GM21737 (cell line): ENCODE measurements at regions not wholly inside any gene's neighbourhood (a gene's known extent, or its start where the extent isn't known, plus 50 kb on each side); places are given as distances from the start of the nearest gene placed in this dataset.

Experiments used
- ATAC-seq: cut with Tn5 transposase; IDR thresholded peaks from one replicate; pipeline ENCODE4 v1.9.1; 2021; ENCODE audit warnings: mild to moderate bottlenecking, moderate library complexity; ENCODE audit not compliant: unreplicated experiment

DNA sequence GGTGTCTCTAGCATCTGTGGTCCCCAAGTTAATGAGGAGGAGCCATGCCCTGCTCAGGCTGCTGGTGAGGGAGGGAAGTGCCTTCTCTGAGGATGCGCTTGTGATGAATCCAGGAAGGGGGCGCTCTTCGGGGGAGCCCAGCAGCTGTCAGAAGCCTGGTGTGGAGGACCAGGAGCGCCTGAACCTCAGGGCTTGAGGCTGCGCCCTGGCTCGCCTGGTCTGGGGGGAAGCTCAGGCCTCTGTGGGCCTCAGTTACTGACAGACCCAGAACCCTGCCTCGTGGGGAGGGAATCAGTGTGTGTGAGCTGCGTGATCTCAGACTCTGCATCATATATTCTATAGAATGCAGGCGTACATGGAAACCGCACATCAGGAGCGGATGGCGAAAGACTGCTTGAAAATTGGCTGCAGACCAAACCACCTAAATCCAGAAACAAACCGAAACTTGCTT lies 126.1 kb downstream of the SEC14L1 start:
- no peak for ATAC-seq

GRCh38 chr17:77269696-77270681 lies 129.2 kb downstream of the SEC14L1 start:
- ATAC-seq, result no peak

DNA sequence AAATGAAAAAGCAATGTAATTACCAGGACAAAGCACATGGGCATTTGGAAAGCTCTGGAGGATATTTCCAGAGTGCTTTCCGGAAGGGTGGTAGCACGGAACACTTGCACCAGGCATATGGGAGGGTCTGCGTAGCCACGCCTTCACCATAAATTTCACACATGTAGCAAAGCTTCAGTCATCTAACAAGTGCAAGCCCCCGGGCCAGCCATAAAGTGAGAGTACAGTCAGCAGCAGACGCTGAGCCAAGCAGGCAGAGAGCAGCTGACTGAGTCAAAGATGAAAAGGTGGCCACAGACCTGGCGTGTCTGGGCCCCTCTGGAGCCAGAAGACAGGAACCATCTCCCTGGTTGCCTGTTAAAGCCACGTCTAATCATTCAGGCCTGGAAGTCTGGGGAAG lies 130.6 kb downstream of the SEC14L1 start:
- no peak for ATAC-seq

- no peak for ATAC-seq
Measured at GRCh38 chr17:77273397-77274085, 132.8 kb downstream of the SEC14L1 start.

DNA sequence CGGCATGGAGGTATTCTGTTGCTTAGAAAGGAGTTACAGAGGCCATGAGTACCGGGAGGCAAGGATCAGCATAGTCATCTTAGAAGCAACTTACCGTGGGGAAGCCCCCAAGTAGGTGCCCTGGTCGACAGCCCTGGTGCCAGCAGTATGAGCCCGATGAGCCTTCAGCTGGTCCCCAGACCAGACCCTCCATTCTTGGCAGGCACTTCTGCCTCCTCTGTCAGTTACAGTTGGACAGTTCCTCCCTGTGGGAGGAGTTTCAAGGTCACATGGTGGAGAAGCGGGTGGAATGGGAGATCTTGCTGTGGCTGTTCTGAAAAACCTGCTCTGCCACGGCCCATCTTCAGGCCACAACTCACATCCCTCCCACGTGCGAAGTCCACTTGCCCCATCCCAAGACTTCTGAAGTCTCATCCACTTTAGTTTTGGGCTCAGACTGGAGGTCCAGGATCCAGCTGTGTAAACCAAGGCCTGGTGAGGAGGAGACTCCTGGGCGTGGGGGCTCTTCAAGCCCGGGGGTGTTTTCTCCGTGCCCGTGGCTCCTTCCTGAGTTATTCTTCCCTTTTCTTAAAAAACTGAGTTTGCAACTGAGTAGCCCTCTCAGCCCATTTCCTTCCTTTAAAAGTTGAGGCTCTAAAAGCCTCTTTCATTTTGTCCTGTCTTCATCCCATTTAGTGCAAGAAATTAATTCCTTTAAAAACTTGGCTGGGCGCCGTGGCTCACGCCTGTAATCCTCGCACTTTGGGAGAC lies 133.5 kb downstream of the SEC14L1 start:
- no peak for ATAC-seq

DNA sequence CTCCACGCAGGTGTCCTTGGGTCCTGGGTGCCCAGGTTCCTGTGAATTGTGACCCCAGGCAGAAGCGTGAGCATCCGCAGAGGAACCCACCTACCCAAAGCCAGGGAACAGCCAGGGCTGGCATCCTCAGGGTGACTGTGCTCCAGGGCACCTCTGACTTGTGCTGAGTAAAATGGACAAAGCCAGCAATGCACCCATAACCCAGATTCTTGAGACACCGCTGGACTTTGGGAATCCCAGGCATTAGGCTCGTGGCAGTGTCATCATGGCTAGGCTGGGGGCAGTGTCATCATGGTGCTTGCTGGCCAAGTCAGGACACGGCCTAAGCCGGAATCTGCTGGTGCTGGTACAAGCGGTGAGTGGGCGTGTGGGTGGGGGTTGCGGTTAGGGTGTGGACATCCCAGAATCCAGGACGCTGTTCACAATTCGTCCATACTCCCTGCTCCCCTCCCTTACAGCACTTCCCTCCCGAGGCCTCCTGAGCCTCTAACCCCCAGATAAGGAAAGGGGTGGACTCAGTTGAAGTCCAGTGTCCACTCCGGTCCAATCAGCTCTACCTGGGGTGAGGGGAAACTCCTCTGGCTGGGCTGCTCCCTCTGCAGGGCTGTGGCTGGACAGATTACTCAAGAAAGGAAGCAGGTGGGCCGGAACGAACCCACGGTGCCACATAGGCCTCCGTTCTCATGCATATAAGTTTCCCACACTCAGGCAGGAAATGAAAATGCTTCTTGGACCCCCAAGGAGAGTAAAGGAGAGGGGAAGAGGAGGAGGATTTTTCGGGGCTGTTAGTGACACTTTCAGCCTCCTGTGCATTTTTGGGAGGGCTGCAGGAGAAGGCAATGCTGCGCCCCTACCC lies 138.9 kb downstream of the SEC14L1 start:
- no peak for ATAC-seq

DNA sequence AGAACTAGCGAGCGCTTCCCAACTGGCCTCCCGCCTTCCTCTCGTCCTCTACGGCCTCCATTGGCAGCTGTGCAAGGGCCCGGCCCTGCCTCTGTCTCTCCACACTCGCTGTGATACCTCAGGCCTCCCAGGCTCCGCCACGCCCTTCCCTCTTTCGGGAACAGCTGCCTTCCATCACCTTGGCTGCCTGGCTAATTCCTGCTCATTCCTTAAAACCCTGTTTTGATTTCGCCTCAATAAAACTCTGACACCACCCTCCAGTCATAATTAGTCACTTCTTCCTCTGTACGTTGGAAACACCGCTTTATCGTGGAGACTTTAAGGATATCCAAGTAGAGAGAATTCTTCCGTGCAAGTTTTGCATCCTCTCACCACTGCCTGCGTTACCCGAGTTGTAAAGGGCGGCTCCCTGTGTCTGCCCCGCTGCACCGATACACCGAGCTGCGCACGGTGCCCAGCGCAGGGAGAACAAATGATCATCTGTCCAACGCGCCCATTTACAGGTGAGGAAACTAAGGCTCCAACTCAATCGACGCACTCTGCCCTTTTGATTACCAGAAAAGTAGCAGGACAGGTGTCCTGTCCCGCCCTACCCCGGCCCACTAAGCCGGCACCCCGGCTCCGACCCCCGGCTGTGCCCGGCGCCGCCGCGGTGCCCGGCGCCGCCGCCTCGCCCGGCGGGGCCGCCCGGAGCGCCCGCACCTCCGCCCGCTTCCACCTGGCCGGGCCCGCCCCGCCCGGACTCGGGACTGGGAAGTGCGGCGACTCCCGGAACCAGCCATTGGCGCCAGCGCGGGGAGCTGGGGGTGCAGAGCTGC lies 139.7 kb downstream of the SEC14L1 start:
- ATAC-seq, result peak; percentile 18

- ATAC-seq, result peak; percentile 74
Measured at GRCh38 chr17:77281122-77281903, 140.5 kb downstream of the SEC14L1 start.

GRCh38 chr17:77281904-77282367 lies 141.2 kb downstream of the SEC14L1 start:
- no peak for ATAC-seq

DNA sequence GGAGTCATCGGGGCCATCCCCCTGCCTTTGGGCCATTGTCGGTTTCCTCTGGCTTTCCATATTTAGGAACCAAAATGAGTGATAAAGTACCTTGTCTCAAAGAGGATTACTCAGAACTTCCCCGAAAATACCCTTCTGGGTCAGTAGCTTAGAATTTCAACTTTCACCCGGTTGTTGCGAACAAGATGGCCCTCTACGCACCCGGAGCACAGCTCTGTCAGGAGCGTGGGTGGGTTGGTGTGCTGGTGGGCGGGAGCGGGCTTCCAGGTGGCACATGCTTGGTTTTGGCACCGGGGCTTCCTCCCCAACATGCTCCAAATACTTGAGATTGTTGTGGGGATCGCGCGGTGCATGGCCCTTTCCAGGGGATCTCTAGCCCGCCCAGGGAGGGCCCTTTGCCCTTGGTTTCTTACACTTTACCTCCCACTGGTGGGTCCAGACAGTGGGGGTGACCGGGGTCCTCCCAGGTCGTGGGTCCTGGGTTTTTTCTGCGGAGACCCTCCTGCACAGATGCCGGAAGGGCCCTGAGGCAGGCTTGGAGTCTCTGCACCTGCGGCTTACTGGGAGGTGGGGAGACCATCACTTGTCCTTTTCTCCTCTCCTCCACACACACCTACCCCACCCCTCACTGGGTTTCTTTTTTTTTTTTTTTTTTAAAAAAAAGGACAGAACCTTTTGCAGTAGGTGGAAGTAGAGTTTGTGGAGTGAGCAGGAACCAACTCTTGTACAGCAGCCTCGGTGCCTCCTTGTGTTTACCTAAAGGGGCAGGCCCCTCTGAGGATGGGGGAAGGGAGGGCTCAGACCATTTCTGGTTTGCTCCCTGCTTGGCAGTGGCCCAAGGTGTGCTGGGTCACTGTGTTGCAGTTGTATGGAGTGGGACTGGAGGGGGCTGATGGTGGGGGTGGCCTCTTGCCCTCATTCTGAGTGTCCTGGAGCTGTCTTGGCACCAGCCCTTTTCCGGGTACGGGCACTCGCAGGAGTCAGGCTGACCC lies 142.1 kb downstream of the SEC14L1 start:
- no peak for ATAC-seq

DNA sequence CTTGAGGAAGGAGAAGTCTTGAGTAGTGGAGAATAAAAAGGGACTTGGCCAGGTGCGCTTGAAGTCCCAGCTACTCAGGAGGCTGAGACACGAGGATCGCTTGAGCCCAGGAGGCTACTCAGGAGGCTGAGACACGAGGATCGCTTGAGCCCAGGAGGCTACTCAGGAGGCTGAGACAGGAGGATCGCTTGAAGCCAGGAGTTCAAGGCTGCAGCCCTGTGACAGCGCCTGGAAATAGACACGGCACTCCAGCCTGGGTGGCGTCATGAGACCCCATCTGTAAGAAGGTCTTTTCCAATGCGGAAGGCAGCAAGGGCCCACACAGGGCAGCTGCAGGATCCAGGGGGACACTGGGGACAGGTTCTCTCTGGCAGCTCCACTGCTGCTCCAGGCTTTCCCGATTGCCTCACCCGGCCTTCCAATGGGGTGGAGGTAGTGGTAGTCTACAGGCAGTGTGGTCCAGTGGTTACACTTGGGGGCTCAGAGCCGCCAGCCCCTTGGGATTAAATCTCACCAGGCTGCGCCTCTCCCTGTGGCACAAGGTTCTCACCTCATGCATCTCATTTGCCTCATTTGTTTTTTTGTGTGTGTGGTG lies 143.4 kb downstream of the SEC14L1 start:
- no peak for ATAC-seq

- no peak for ATAC-seq
Measured at GRCh38 chr17:77285594-77286390, 145.0 kb downstream of the SEC14L1 start.

GRCh38 chr17:77286391-77286640 lies 145.5 kb downstream of the SEC14L1 start:
- ATAC-seq, result no peak

- no peak for ATAC-seq
Measured at GRCh38 chr17:77286641-77287431, 146.1 kb downstream of the SEC14L1 start.

- ATAC-seq, result no peak
Measured at GRCh38 chr17:77287432-77288068, 146.8 kb downstream of the SEC14L1 start.
